Subcutaneous abdominal adipose tissue (tissue), 5 donors: ENCODE measurements at regions not wholly inside any gene's neighbourhood (a gene's known extent, or its start where the extent isn't known, plus 50 kb on each side); places are given as distances from the start of the nearest gene placed in this dataset.
A peak's percentile ranks its signal among the peaks of the same experiment; 100 is the strongest.

Experiments used
- H3K27ac ChIP-seq: one replicate; pipeline ENCODE4 v1.7.0; 2013; ENCODE audit warnings: low read depth, mild to moderate bottlenecking, inconsistent platforms, low read length, moderate library complexity
- H3K27me3 ChIP-seq, 5 donors: one replicate each; pipeline ENCODE4 v1.7.0; 2013; ENCODE audit warnings: low read length in 5 of 5, inconsistent platforms in 1 of 5; ENCODE audit not compliant: control insufficient read depth in 5 of 5, insufficient read depth in 4 of 5
- H3K36me3 ChIP-seq, 5 donors: one replicate each; pipeline ENCODE4 v1.7.0; 2013; ENCODE audit warnings: low read length in 5 of 5; ENCODE audit not compliant: control insufficient read depth in 5 of 5, insufficient read depth in 5 of 5
- H3K4me1 ChIP-seq, 5 donors: one replicate each; pipeline ENCODE4 v1.7.0; 2013; ENCODE audit warnings: low read length in 5 of 5, mild to moderate bottlenecking in 3 of 5, moderate library complexity in 1 of 5; ENCODE audit not compliant: control insufficient read depth in 5 of 5, insufficient read depth in 5 of 5
- H3K4me3 ChIP-seq, 5 donors: one replicate each; pipeline ENCODE4 v1.7.0; 2013; ENCODE audit warnings: low read length in 5 of 5, low read depth in 1 of 5
- H3K9ac ChIP-seq, 5 donors: one replicate each; pipeline ENCODE4 v1.7.0; 2013; ENCODE audit warnings: low read length in 5 of 5, mild to moderate bottlenecking in 4 of 5, moderate library complexity in 3 of 5
- H3K9me3 ChIP-seq, 5 donors: one replicate each; pipeline ENCODE4 v1.7.0; 2013; ENCODE audit warnings: low read length in 5 of 5; ENCODE audit not compliant: control insufficient read depth in 5 of 5
- donor health status: healthy.
- donor health status: healthy.
- donor health status: healthy.
- donor health status: healthy.
- donor health status: healthy.

GRCh38 chr4:123622572-123622971 lies 226.0 kb downstream of the SPRY1 start:
- H3K27ac ChIP-seq: no peak overlapping the region
- H3K9me3 ChIP-seq: no peaks in the 10 kb centered on the region
- no peaks in the 10 kb centered on the region for H3K27me3 ChIP-seq
- no peak overlapping the region for H3K9ac ChIP-seq
- no peak overlapping the region for H3K4me3 ChIP-seq
- H3K4me1 ChIP-seq: peaks cover 0 to 30% (median 11%) of the 10 kb centered on the region in 5 donors
- no peaks in the 10 kb centered on the region for H3K36me3 ChIP-seq

DNA sequence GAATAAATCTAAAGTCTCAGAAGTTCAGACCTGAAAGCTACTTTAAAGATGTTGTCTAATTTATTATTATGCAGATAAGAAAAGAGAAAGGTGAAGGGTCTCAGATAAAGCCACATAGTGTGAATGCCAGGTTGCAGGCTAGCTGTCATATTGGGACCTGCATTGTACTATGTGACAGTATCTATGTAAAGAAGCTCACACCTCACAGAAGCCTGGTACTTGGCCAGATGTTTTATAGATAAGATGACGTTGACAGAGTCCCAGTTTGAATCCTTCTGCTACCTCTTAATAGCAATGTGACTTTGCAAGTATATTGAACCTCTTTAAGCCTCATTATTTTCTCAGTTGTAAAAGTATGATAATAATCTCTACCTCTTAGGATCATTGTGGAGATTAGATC lies 227.0 kb downstream of the SPRY1 start:
- Histone ChIP-seq H3K4me1 (peaks cover 0 to 20% (median 8%) of the 10 kb centered on the region in 5 donors), H3K36me3 (no peaks in the 10 kb centered on the region), H3K9me3 (no peaks in the 10 kb centered on the region), H3K4me3 (no peak overlapping the region), H3K27me3 (no peaks in the 10 kb centered on the region), H3K27ac (no peak overlapping the region), H3K9ac (no peak overlapping the region)

- peaks cover 0 to 19% (median 8%) of the 10 kb centered on the region in 5 donors for H3K4me1 ChIP-seq
- H3K27ac ChIP-seq: no peak overlapping the region
- H3K36me3 ChIP-seq: no peaks in the 10 kb centered on the region
- no peak overlapping the region for H3K4me3 ChIP-seq
- no peaks in the 10 kb centered on the region for H3K9me3 ChIP-seq
- H3K9ac ChIP-seq: no peak overlapping the region
- H3K27me3 ChIP-seq: no peaks in the 10 kb centered on the region
These were observed 228.4 kb downstream of the SPRY1 start for GRCh38 chr4:123624959-123625358.

DNA sequence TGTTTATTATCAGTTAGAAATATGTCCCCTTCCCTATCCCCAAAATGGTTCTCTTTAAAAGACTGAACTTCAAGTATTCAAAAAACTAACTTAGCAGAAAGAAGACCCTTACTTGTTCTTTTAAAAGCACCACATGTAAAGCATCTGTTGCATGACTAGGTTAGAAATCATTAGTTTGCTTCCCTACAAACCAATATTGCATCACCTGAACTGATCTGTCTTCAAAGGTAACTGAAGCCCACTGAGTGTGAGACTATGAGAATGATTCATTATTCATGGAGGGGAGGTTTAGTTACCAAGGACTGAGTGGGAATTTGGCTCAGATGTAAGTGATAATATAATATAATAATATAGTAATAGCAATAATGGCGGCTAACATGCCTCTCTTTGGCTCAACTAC lies 231.7 kb downstream of the SPRY1 start:
- Histone ChIP-seq H3K27ac (no peak overlapping the region), H3K36me3 (no peaks in the 10 kb centered on the region), H3K9ac (no peak overlapping the region), H3K4me1 (peaks cover 1 to 18% (median 9%) of the 10 kb centered on the region in 5 donors), H3K4me3 (no peak overlapping the region), H3K9me3 (no peaks in the 10 kb centered on the region), H3K27me3 (no peaks in the 10 kb centered on the region)

GRCh38 chr4:123631786-123632692 lies 235.4 kb downstream of the SPRY1 start:
- peaks cover 1 to 17% (median 9%) of the 10 kb centered on the region in 5 donors for H3K4me1 ChIP-seq
- H3K4me3 ChIP-seq: no peak overlapping the region
- H3K27me3 ChIP-seq: no peaks in the 10 kb centered on the region
- H3K9me3 ChIP-seq: no peaks in the 10 kb centered on the region
- H3K9ac ChIP-seq: no peak overlapping the region
- H3K36me3 ChIP-seq: no peaks in the 10 kb centered on the region
- H3K27ac ChIP-seq: peak overlapping the region; percentile 20

DNA sequence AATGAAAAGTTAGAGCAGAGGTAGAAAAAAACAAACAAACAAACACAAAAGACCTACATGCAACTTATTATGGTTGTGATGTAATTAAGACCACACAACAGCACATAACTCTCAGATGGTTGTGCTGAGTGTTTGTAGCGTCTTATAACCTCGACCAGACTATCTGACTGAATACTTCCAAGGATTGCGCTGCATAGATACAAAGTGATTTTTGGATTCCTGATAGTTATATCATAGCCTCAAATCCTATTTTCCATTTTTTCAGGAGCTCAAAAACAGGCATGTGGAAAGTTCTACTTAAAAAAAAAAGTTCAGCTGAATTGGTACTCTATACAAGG lies 236.1 kb downstream of the SPRY1 start:
- H3K4me1 ChIP-seq: peaks cover 1 to 11% (median 9%) of the 10 kb centered on the region in 5 donors
- no peaks in the 10 kb centered on the region for H3K27me3 ChIP-seq
- H3K27ac ChIP-seq: peak overlapping the region; percentile 20
- H3K36me3 ChIP-seq: no peaks in the 10 kb centered on the region
- H3K9me3 ChIP-seq: no peaks in the 10 kb centered on the region
- no peak overlapping the region for H3K4me3 ChIP-seq
- H3K9ac ChIP-seq: no peak overlapping the region

DNA sequence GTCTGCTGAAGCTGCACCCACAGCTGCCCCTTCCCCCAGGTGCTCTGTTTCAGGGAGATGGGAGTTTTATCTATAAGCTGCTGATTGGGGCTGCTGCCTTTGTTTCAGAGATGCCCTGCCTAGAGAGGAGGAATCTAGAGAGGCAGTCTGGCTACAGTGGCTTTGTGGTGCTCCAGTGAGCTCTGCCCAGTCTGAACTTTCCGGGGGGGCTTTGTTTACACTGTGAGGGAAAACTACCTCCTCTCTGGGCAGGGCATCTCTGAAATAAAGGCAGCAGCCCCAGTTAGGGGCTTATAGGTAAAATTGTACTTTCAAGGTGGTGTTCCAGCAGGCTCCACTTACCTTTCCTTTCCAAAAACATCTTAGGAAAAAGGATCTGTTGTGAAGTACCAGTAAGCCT lies 242.2 kb downstream of the SPRY1 start:
- Histone ChIP-seq H3K4me1 (no peaks in the 10 kb centered on the region), H3K9ac (no peak overlapping the region), H3K36me3 (no peaks in the 10 kb centered on the region), H3K9me3 (no peaks in the 10 kb centered on the region), H3K27ac (no peak overlapping the region), H3K4me3 (no peak overlapping the region), H3K27me3 (no peaks in the 10 kb centered on the region)

DNA sequence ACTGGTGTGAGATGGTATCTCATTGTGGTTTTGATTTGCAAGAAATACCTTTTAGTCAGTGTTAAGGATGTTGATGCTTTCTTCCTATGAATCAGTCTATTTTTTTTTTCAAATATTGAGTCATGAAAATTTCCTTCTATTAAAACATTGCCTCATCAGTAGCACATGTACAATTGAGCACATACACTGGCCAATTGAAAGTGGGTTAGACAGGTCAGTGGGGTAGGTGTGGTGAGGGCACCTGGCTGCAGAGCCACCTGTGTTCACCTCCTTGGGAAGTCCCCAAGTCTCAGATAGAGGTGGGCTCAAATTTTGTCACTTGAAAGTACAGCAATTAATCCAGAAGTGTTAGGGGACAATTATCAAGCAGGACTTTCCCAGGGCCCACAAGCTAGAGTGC lies 243.7 kb downstream of the SPRY1 start:
- Histone ChIP-seq H3K27me3 (no peaks in the 10 kb centered on the region), H3K4me3 (no peak overlapping the region), H3K4me1 (no peaks in the 10 kb centered on the region), H3K27ac (no peak overlapping the region), H3K9me3 (no peaks in the 10 kb centered on the region), H3K36me3 (no peaks in the 10 kb centered on the region), H3K9ac (no peak overlapping the region)

GRCh38 chr4:123640824-123641223 lies 244.2 kb downstream of the SPRY1 start:
- Histone ChIP-seq H3K9me3 (no peaks in the 10 kb centered on the region), H3K9ac (no peak overlapping the region), H3K4me3 (no peak overlapping the region), H3K36me3 (no peaks in the 10 kb centered on the region), H3K4me1 (no peaks in the 10 kb centered on the region), H3K27ac (no peak overlapping the region), H3K27me3 (no peaks in the 10 kb centered on the region)

DNA sequence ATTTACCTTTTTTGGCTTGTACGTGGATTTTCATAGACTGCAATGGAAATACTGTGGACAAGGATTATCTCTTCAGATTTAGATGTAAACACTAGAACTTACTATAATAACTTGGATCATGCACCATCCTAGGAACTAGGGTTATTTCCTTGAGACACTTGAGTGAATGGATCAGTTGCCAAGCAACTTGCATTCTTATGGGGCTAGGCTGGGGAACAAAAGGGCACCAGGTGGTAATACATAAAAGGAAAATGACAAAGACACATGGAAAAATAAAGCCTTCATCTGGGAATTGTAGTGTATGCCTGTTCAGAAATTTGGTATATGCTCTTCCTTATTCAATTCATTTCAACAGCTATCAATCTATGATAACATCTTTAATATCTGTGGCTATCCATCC lies 247.1 kb downstream of the SPRY1 start:
- no peak overlapping the region for H3K27ac ChIP-seq

More for the DNA sequence above, 247.1 kb downstream of the SPRY1 start:
- Histone ChIP-seq H3K4me1 (peaks cover 0 to under 1% (median 0%) of the 10 kb centered on the region in 5 donors), H3K27me3 (no peaks in the 10 kb centered on the region), H3K4me3 (no peak overlapping the region), H3K36me3 (no peaks in the 10 kb centered on the region), H3K9me3 (no peaks in the 10 kb centered on the region), H3K9ac (no peak overlapping the region)
